ENCODE measurements at regions not wholly inside any gene's neighbourhood (a gene's known extent, or its start where the extent isn't known, plus 50 kb on each side); places are given as distances from the start of the nearest gene placed in this dataset.
"Not testable (repeated sequence)": the region's sequence is repeated elsewhere in the genome, so short reads cannot be mapped to it uniquely, and the experiment has no call there.

- TF ChIP-seq CTCF, POLR2A (IDR thresholded peaks at IDR 0.05): not testable (repeated sequence)
These were observed 893.5 kb upstream of the ADAMTS5 start for GRCh38 chr21:27860314-27860955.
